Nephron progenitor cell (in vitro differentiated cells): ENCODE measurements at regions not wholly inside any gene's neighbourhood (a gene's known extent, or its start where the extent isn't known, plus 50 kb on each side); places are given as distances from the start of the nearest gene placed in this dataset.

Source experiments
- DNase-seq: peaks from one replicate; pipeline ENCODE4 v3.0.0; 2021
- H3K27ac Mint-ChIP-seq: 2 replicates; pipeline ENCODE4 v1.8.0; 2021; ENCODE audit warnings: mild to moderate bottlenecking, moderate library complexity, mixed read lengths
- H3K27me3 Mint-ChIP-seq: 2 replicates; pipeline ENCODE4 v1.8.0; 2021; ENCODE audit warnings: mild to moderate bottlenecking, low read depth, mixed read lengths; ENCODE audit not compliant: poor library complexity
- H3K36me3 Mint-ChIP-seq: 2 replicates; pipeline ENCODE4 v1.8.0; 2021; ENCODE audit warnings: low read depth, mixed read lengths
- H3K4me1 Mint-ChIP-seq: 2 replicates; pipeline ENCODE4 v1.8.0; 2021; ENCODE audit warnings: mixed read lengths
- H3K4me3 Mint-ChIP-seq: 2 replicates; pipeline ENCODE4 v1.8.0; 2021; ENCODE audit warnings: mild to moderate bottlenecking, moderate library complexity, mixed read lengths
- H3K9me3 Mint-ChIP-seq: 2 replicates; pipeline ENCODE4 v1.8.0; 2021; ENCODE audit warnings: mild to moderate bottlenecking, moderate library complexity, mixed read lengths
- TF ChIP-seq, protein P1 (sequence below): fragments of 200-600 bp; sonication (generic); IDR thresholded peaks from 2 replicates; pipeline ENCODE4 v1.5.0; 2021; ENCODE audit warnings: antibody characterized with exemption

DNA sequence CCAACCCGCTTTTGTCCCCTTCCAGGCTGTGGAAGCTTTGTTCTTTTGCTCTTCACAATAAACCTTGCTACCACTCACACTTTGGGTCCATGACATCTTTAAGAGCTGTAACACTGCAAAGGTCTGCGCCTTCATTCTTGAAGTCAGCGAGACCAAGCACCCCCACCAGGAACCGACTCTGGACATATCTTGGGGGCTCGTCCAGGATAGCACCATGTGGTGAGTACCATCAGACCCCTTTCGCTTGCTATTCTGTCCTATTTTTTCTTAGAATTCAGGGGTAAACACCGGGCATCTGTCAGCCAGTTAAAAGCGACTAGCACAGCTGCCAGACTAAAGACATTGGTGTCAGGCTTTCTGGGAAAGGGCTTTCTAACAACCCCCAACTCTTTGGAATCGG, 137.6 kb upstream of the PPFIA2 start:
- TF ChIP-seq, protein P1, sequence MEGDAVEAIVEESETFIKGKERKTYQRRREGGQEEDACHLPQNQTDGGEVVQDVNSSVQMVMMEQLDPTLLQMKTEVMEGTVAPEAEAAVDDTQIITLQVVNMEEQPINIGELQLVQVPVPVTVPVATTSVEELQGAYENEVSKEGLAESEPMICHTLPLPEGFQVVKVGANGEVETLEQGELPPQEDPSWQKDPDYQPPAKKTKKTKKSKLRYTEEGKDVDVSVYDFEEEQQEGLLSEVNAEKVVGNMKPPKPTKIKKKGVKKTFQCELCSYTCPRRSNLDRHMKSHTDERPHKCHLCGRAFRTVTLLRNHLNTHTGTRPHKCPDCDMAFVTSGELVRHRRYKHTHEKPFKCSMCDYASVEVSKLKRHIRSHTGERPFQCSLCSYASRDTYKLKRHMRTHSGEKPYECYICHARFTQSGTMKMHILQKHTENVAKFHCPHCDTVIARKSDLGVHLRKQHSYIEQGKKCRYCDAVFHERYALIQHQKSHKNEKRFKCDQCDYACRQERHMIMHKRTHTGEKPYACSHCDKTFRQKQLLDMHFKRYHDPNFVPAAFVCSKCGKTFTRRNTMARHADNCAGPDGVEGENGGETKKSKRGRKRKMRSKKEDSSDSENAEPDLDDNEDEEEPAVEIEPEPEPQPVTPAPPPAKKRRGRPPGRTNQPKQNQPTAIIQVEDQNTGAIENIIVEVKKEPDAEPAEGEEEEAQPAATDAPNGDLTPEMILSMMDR = no peak

DNA sequence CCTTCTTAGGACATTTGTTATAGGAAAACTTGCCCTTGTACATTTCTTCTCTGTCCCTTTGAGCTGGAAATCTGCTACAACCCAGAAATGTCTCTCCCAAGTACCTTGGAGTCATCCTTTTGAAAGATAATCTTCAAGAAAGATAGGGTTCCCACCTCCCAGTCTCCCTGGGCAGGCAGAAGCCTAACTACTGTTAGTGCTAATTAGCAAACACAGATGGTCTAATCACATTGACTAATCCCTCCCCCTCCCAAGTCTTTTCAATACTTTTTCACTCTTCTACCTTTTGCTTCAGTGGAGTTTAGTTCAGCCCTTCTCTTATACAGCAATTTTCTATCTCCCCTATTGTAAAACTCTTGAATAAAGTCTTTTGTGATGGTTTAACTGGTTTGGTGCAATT, 129.8 kb upstream of the PPFIA2 start:
- no peaks in the 10 kb centered on the region for H3K36me3 Mint-ChIP-seq
- DNase-seq = no peak
- no peak overlapping the region for H3K27ac Mint-ChIP-seq
- TF ChIP-seq, protein P1 = no peak
- no peaks in the 10 kb centered on the region for H3K27me3 Mint-ChIP-seq
- H3K4me1 Mint-ChIP-seq = no peaks in the 10 kb centered on the region
- H3K9me3 Mint-ChIP-seq = no peaks in the 10 kb centered on the region
- no peak overlapping the region for H3K4me3 Mint-ChIP-seq

More for the DNA sequence above, 137.6 kb upstream of the PPFIA2 start:
- no peaks in the 10 kb centered on the region for H3K27me3 Mint-ChIP-seq
- H3K9me3 Mint-ChIP-seq = peaks cover 27% of the 10 kb centered on the region
- no peaks in the 10 kb centered on the region for H3K4me1 Mint-ChIP-seq
- no peaks in the 10 kb centered on the region for H3K36me3 Mint-ChIP-seq
- H3K27ac Mint-ChIP-seq = no peak overlapping the region
- H3K4me3 Mint-ChIP-seq = no peak overlapping the region
- DNase-seq = no peak

DNA sequence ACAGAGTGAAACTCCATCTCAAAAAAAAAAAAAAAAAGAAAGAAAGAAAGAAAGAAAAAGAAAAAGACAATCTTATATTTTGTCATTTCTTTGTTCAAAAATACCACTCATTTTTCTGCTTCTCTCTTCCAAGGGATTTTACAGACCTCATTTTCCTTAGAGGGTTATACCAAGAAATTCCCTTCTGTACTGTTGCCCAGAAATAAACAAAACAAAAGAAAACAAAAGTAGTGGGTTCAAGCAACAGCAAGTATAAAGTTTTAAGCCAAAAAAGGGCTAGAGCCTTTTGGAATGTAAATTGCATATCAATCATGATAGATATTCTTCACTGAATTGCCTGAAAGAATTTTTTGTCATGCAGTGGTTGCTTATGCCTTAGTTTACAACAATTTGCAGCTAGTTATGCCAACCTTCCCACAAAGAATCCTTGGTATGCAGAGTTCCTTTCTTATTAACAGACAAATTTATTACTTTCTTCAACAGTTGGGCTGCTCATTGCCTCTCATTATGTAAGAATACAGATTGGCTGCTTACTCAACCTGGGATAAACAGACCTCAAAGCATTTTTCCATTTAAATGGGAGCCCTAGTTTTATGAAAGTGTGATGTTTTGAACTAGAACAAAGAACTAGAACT, 129.1 kb upstream of the PPFIA2 start:
- TF ChIP-seq, protein P1 = no peak
- DNase-seq = no peak
- Mint-ChIP-seq H3K27ac (no peak overlapping the region), H3K4me1 (no peaks in the 10 kb centered on the region), H3K4me3 (no peak overlapping the region), H3K36me3 (no peaks in the 10 kb centered on the region), H3K27me3 (no peaks in the 10 kb centered on the region), H3K9me3 (no peaks in the 10 kb centered on the region)

DNA sequence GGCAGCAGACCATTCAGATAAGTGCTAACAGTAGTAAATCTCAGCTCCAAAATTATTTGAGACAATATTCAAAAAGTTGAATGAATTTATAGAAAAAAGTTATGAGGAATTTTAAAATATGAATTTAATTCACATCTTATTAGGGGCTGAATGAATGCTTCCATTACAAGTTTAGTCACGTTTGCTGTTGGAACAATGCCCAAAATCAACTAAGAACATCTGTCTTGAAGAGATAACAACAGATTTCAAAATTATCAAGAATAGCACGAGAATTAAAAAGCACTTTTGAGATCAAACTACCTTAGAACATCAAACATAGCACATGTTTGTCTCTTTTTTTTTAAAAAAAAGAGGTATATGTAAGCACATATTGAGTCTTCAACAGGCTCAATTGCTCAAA, 115.4 kb upstream of the PPFIA2 start:
- H3K9me3 Mint-ChIP-seq = no peaks in the 10 kb centered on the region
- TF ChIP-seq, protein P1 = no peak
- DNase-seq = no peak
- no peaks in the 10 kb centered on the region for H3K36me3 Mint-ChIP-seq
- H3K27me3 Mint-ChIP-seq = peaks cover 3% of the 10 kb centered on the region
- H3K4me1 Mint-ChIP-seq = no peaks in the 10 kb centered on the region
- no peak overlapping the region for H3K4me3 Mint-ChIP-seq
- no peak overlapping the region for H3K27ac Mint-ChIP-seq

DNA sequence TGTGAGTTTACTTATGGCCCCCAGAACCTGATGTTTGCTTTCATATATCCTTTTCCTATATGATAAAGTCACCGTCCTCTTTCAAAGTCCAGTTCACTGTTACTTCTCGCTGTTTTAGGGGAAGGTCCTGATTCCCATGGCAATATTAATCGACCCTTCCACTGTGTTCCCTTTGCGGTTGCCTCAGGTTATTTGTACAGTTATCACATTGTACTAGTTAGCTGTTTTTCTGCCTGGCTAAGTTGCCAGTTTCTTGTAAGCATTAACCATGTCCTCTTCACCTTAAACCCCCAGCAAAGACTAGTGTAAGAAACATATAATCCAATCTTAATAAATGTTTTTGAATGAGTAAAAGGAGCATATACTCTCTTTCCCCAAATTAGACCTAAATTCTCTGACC, 115.0 kb upstream of the PPFIA2 start:
- Mint-ChIP-seq H3K9me3 (no peaks in the 10 kb centered on the region), H3K27ac (no peak overlapping the region), H3K27me3 (peaks cover 3% of the 10 kb centered on the region), H3K4me3 (no peak overlapping the region), H3K36me3 (no peaks in the 10 kb centered on the region), H3K4me1 (no peaks in the 10 kb centered on the region)
- TF ChIP-seq, protein P1 = no peak
- DNase-seq = no peak

DNA sequence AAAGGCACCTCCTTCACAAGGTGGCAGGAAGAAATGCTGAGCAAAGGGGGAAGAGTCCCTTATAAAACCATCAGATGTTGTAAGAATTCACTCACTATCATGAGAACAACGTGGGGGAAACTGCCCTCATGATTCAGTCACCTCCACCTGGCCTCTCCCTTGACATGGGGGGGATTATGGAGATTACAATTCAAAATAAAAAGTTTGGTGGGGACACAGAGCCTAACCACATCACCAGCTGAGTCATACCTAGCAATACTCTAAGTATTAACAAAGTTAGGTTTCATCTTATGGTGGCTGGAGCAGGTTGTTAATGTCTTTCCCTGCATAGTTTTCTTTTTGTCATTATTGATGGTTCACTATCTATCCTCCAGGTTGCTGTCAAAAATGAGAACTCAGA, 113.2 kb upstream of the PPFIA2 start:
- no peaks in the 10 kb centered on the region for H3K36me3 Mint-ChIP-seq
- no peaks in the 10 kb centered on the region for H3K4me1 Mint-ChIP-seq
- H3K9me3 Mint-ChIP-seq = no peaks in the 10 kb centered on the region
- TF ChIP-seq, protein P1 = no peak
- H3K27ac Mint-ChIP-seq = no peak overlapping the region
- no peak for DNase-seq
- H3K27me3 Mint-ChIP-seq = peaks cover 3% of the 10 kb centered on the region
- no peak overlapping the region for H3K4me3 Mint-ChIP-seq
